ENCODE measurements at regions not wholly inside any gene's neighbourhood (a gene's known extent, or its start where the extent isn't known, plus 50 kb on each side); places are given as distances from the start of the nearest gene placed in this dataset.

- TF ChIP-seq CTCF (IDR thresholded peaks at IDR 0.05) (no peak), POLR2A (IDR thresholded peaks at IDR 0.05) (no peak)
These were observed 96.3 kb downstream of the NHLRC3 start for GRCh38 chr13:39134574-39134973.

Measured in adrenal gland (tissue), 5 donors.